GM23338 (cell line): ENCODE measurements at regions not wholly inside any gene's neighbourhood (a gene's known extent, or its start where the extent isn't known, plus 50 kb on each side); places are given as distances from the start of the nearest gene placed in this dataset.
"Not testable (repeated sequence)": the region's sequence is repeated elsewhere in the genome, so short reads cannot be mapped to it uniquely, and the experiment has no call there.

Source experiments
- ATAC-seq: fragments of 200-7000 bp; cut with Tn5 transposase; 3 replicates; pipeline ENCODE4 v1.9.1; 2020
- DNase-seq: peaks from one replicate; pipeline ENCODE4 v3.0.0-alpha.2; 2015; ENCODE audit warnings: low spot score
- H2AFZ ChIP-seq: fragments of 200-600 bp; sonication (generic); 2 replicates; pipeline ENCODE4 v1.8.0; 2016; ENCODE audit warnings: antibody characterized with exemption, mild to moderate bottlenecking, moderate library complexity
- H3F3A ChIP-seq: fragments of 200-600 bp; sonication (generic); replicated peaks from 2 replicates; pipeline ENCODE4 v1.8.0; 2017; ENCODE audit warnings: antibody characterized with exemption, mixed run types, low read depth
- H3K27ac ChIP-seq: fragments of 200-600 bp; sonication (generic); 2 replicates; pipeline ENCODE4 v1.6.1; 2016; ENCODE audit warnings: low read depth
- H3K27me3 ChIP-seq: fragments of 200-600 bp; sonication (generic); 2 replicates; pipeline ENCODE4 v1.8.0; 2016; ENCODE audit warnings: mild to moderate bottlenecking, mixed run types, moderate library complexity; ENCODE audit not compliant: insufficient read depth
- H3K36me3 ChIP-seq: fragments of 200-600 bp; sonication (generic); 2 replicates; pipeline ENCODE4 v1.8.0; 2016; ENCODE audit warnings: mild to moderate bottlenecking; ENCODE audit not compliant: insufficient read depth
- H3K4me1 ChIP-seq: fragments of 200-600 bp; sonication (generic); 2 replicates; pipeline ENCODE4 v1.8.0; 2016; ENCODE audit warnings: mild to moderate bottlenecking, moderate library complexity; ENCODE audit not compliant: insufficient read depth
- H3K4me2 ChIP-seq: fragments of 200-600 bp; sonication (generic); 2 replicates; pipeline ENCODE4 v1.7.1; 2017; ENCODE audit warnings: mixed run types
- H3K4me3 ChIP-seq: fragments of 200-600 bp; sonication (generic); 2 replicates; pipeline ENCODE4 v1.6.1; 2016; ENCODE audit warnings: mixed run types
- H3K79me2 ChIP-seq: fragments of 200-600 bp; sonication (generic); replicated peaks from 2 replicates; pipeline ENCODE4 v1.8.0; 2017; ENCODE audit warnings: mild to moderate bottlenecking; ENCODE audit not compliant: insufficient read depth
- H3K9me2 ChIP-seq: fragments of 200-600 bp; sonication (generic); 2 replicates; pipeline ENCODE4 v1.8.0; 2017; ENCODE audit not compliant: insufficient read depth
- H4K20me1 ChIP-seq: fragments of 200-600 bp; sonication (generic); replicated peaks from 2 replicates; pipeline ENCODE4 v1.8.0; 2017; ENCODE audit warnings: mild to moderate bottlenecking; ENCODE audit not compliant: insufficient read depth
- H3K27ac Mint-ChIP-seq: 2 replicates; pipeline ENCODE4 v1.8.0; 2020; ENCODE audit warnings: inconsistent platforms, mild to moderate bottlenecking, moderate library complexity, mixed read lengths
- H3K27me3 Mint-ChIP-seq: 3 replicates; pipeline ENCODE4 v1.8.0; 2022; ENCODE audit warnings: low read depth, mild to moderate bottlenecking, moderate library complexity, mixed read lengths, inconsistent platforms; ENCODE audit not compliant: insufficient read depth, poor library complexity
- H3K36me3 Mint-ChIP-seq: 3 replicates; pipeline ENCODE4 v1.8.0; 2021; ENCODE audit warnings: low read depth, mild to moderate bottlenecking, inconsistent platforms, moderate library complexity, mixed read lengths
- H3K4me1 Mint-ChIP-seq: 3 replicates; pipeline ENCODE4 v1.8.0; 2020; ENCODE audit warnings: mild to moderate bottlenecking, inconsistent platforms, mixed read lengths
- H3K4me3 Mint-ChIP-seq: 3 replicates; pipeline ENCODE4 v1.8.0; 2021; ENCODE audit warnings: moderate library complexity, mild to moderate bottlenecking, inconsistent platforms, mixed read lengths
- H3K9me3 Mint-ChIP-seq: 3 replicates; pipeline ENCODE4 v1.8.0; 2020; ENCODE audit warnings: moderate library complexity, mild to moderate bottlenecking, inconsistent platforms, mixed read lengths
- ETS1 ChIP-seq: IDR thresholded peaks from 2 replicates; pipeline ENCODE4 v1.6.1; 2016; ENCODE audit warnings: antibody characterized with exemption
- EZH2 ChIP-seq: fragments of 200-600 bp; sonication (generic); IDR thresholded peaks from one replicate; pipeline ENCODE4 v1.8.0; 2017; ENCODE audit warnings: antibody characterized with exemption, mild to moderate bottlenecking, low read depth; ENCODE audit not compliant: unreplicated experiment
- EZH2phosphoT487 ChIP-seq: fragments of 200-600 bp; sonication (generic); IDR thresholded peaks from one replicate; pipeline ENCODE4 v1.8.1; 2018; ENCODE audit warnings: antibody characterized with exemption; ENCODE audit not compliant: unreplicated experiment
- NANOG ChIP-seq: IDR thresholded peaks from 2 replicates; pipeline ENCODE4 v1.6.1; 2016; ENCODE audit warnings: antibody characterized with exemption, borderline replicate concordance
- REST ChIP-seq: IDR thresholded peaks from one replicate; pipeline ENCODE4 v1.6.1; 2018; ENCODE audit warnings: antibody characterized with exemption; ENCODE audit not compliant: unreplicated experiment
- ZNF331 ChIP-seq: fragments of 250-450 bp; sonication (Bioruptor Pico); IDR thresholded peaks from 2 replicates; pipeline ENCODE4 v1.5.0; 2020; ENCODE audit warnings: low read depth, mild to moderate bottlenecking, moderate library complexity

GRCh38 chr6:168844821-168845609, 404.0 kb downstream of the SMOC2 start:
- H2AFZ ChIP-seq = no peak overlapping the region
- no peaks in the 10 kb centered on the region for H3K27me3 ChIP-seq
- no peaks in the 10 kb centered on the region for H3K36me3 ChIP-seq
- no peaks in the 10 kb centered on the region for H3K9me3 Mint-ChIP-seq
- H3K36me3 Mint-ChIP-seq = 0 out of 3 replicates have a peak, but pooled peaks cover 4% of the 10 kb centered on the region
- TF ChIP-seq EZH2 = no peak
- TF ChIP-seq NANOG = no peak
- no peak for TF ChIP-seq REST
- no peak for TF ChIP-seq EZH2phosphoT487
- no peak for TF ChIP-seq ETS1
- TF ChIP-seq ZNF331 = no peak
- H3K4me1 Mint-ChIP-seq = no peaks in the 10 kb centered on the region
- no peak for DNase-seq
- H3K79me2 ChIP-seq = no peaks in the 10 kb centered on the region
- no peak overlapping the region for H3K4me3 Mint-ChIP-seq
- no peaks in the 10 kb centered on the region for H3F3A ChIP-seq
- no peak overlapping the region for H3K27ac ChIP-seq
- ATAC-seq = no peak
- H3K27ac Mint-ChIP-seq = no peak overlapping the region
- H3K4me2 ChIP-seq = no peak overlapping the region
- no peak overlapping the region for H3K4me3 ChIP-seq
- H3K4me1 ChIP-seq = no peaks in the 10 kb centered on the region
- H3K9me2 ChIP-seq = no peaks in the 10 kb centered on the region; the same call in 1 of the 2 replicates
- peaks cover 7% of the 10 kb centered on the region for H3K27me3 Mint-ChIP-seq
- H4K20me1 ChIP-seq = no peaks in the 10 kb centered on the region

- not testable (repeated sequence) for H3F3A ChIP-seq, H3K36me3 Mint-ChIP-seq, H3K36me3 ChIP-seq, H2AFZ ChIP-seq, H3K4me2 ChIP-seq, H3K9me2 ChIP-seq, H3K27me3 ChIP-seq, H3K27ac Mint-ChIP-seq, H3K4me3 Mint-ChIP-seq, ATAC-seq, H3K4me3 ChIP-seq, DNase-seq, H3K9me3 Mint-ChIP-seq, H4K20me1 ChIP-seq, H3K79me2 ChIP-seq, H3K4me1 ChIP-seq, H3K27ac ChIP-seq
- peaks cover 20% of the 10 kb centered on the region for H3K27me3 Mint-ChIP-seq
- H3K4me1 Mint-ChIP-seq = peaks cover 13% of the 10 kb centered on the region
These were observed 401.7 kb downstream of the SMOC2 start for GRCh38 chr6:168842632-168843212.
